ENCODE measurements at regions not wholly inside any gene's neighbourhood (a gene's known extent, or its start where the extent isn't known, plus 50 kb on each side); places are given as distances from the start of the nearest gene placed in this dataset.

- in situ Hi-C loops (cut with HindIII; ENCODE audit: low pct_ligation_motif_present, low pct_unique_long_range_greater_than_20kb, low sequenced_read_pairs) = no loop called here
- DNase-seq = no peak
These were observed 93.9 kb upstream of the HS3ST5 start for GRCh38 chr6:114436691-114437090.

- in situ Hi-C loops (cut with HindIII; ENCODE audit: low pct_ligation_motif_present, low pct_unique_long_range_greater_than_20kb, low sequenced_read_pairs) = no loop called here
- no peak for DNase-seq
These were observed 93.2 kb upstream of the HS3ST5 start for GRCh38 chr6:114435985-114436384.

- no peak for DNase-seq
- in situ Hi-C loops (cut with HindIII; ENCODE audit: low pct_ligation_motif_present, low pct_unique_long_range_greater_than_20kb, low sequenced_read_pairs) = no loop called here
These were observed 89.6 kb upstream of the HS3ST5 start for GRCh38 chr6:114432400-114432799.

GRCh38 chr6:114431641-114432040 lies 88.8 kb upstream of the HS3ST5 start:
- no peak for DNase-seq
- in situ Hi-C loops (cut with HindIII; ENCODE audit: low pct_ligation_motif_present, low pct_unique_long_range_greater_than_20kb, low sequenced_read_pairs) = no loop called here

- in situ Hi-C loops (cut with HindIII; ENCODE audit: low pct_ligation_motif_present, low pct_unique_long_range_greater_than_20kb, low sequenced_read_pairs) = no loop called here
- no peak for DNase-seq
These were observed 87.8 kb upstream of the HS3ST5 start for GRCh38 chr6:114430534-114431124.

GRCh38 chr6:114428341-114428740 lies 85.5 kb upstream of the HS3ST5 start:
- DNase-seq = no peak
- in situ Hi-C loops (cut with HindIII; ENCODE audit: low pct_ligation_motif_present, low pct_unique_long_range_greater_than_20kb, low sequenced_read_pairs) = no loop called here

- no peak for DNase-seq
- in situ Hi-C loops (cut with HindIII; ENCODE audit: low pct_ligation_motif_present, low pct_unique_long_range_greater_than_20kb, low sequenced_read_pairs) = no loop called here
These were observed 78.4 kb upstream of the HS3ST5 start for GRCh38 chr6:114421199-114421598.

- in situ Hi-C loops (cut with HindIII; ENCODE audit: low pct_ligation_motif_present, low pct_unique_long_range_greater_than_20kb, low sequenced_read_pairs) = no loop called here
- no peak for DNase-seq
These were observed 76.4 kb upstream of the HS3ST5 start for GRCh38 chr6:114419175-114419574.

GRCh38 chr6:114418304-114418972 lies 75.6 kb upstream of the HS3ST5 start:
- in situ Hi-C loops (cut with HindIII; ENCODE audit: low pct_ligation_motif_present, low pct_unique_long_range_greater_than_20kb, low sequenced_read_pairs) = no loop called here

GRCh38 chr6:114407426-114408035 lies 64.7 kb upstream of the HS3ST5 start:
- DNase-seq = no peak
- in situ Hi-C loops (cut with HindIII; ENCODE audit: low pct_ligation_motif_present, low pct_unique_long_range_greater_than_20kb, low sequenced_read_pairs) = no loop called here

More at GRCh38 chr6:114418304-114418972, 75.6 kb upstream of the HS3ST5 start:
- DNase-seq = no peak

- in situ Hi-C loops (cut with HindIII; ENCODE audit: low pct_ligation_motif_present, low pct_unique_long_range_greater_than_20kb, low sequenced_read_pairs) = no loop called here
- no peak for DNase-seq
These were observed 61.6 kb upstream of the HS3ST5 start for GRCh38 chr6:114404339-114404955.

- in situ Hi-C loops (cut with HindIII; ENCODE audit: low pct_ligation_motif_present, low pct_unique_long_range_greater_than_20kb, low sequenced_read_pairs) = no loop called here
- no peak for DNase-seq
These were observed 61.0 kb upstream of the HS3ST5 start for GRCh38 chr6:114403858-114404257.

- no peak for DNase-seq
- in situ Hi-C loops (cut with HindIII; ENCODE audit: low pct_ligation_motif_present, low pct_unique_long_range_greater_than_20kb, low sequenced_read_pairs) = no loop called here
These were observed 55.7 kb upstream of the HS3ST5 start for GRCh38 chr6:114398481-114398880.
